IPS-18c (cell line): ENCODE measurements at regions not wholly inside any gene's neighbourhood (a gene's known extent, or its start where the extent isn't known, plus 50 kb on each side); places are given as distances from the start of the nearest gene placed in this dataset.
"Not testable (repeated sequence)": the region's sequence is repeated elsewhere in the genome, so short reads cannot be mapped to it uniquely, and the experiment has no call there.

Source experiments
- H3K4me3 ChIP-seq: 2 replicates; pipeline ENCODE4 v1.7.0; 2013; ENCODE audit warnings: low read depth, mild to moderate bottlenecking, low read length, moderate library complexity; ENCODE audit not compliant: insufficient read depth
- H3K9me3 ChIP-seq: one replicate; pipeline ENCODE4 v1.6.1; 2013; ENCODE audit warnings: mild to moderate bottlenecking, low read length, moderate library complexity; ENCODE audit not compliant: control insufficient read depth, insufficient read depth

GRCh38 chr13:46472384-46472783 is 80.6 kb upstream of the LRCH1 start:
- Histone ChIP-seq H3K4me3 (no peak overlapping the region), H3K9me3 (no peaks in the 10 kb centered on the region)

GRCh38 chr13:46469699-46470098 is 82.6 kb upstream of the RUBCNL start:
- H3K9me3 ChIP-seq, H3K4me3 ChIP-seq: not testable (repeated sequence)

GRCh38 chr13:46468570-46469463 is 81.8 kb upstream of the RUBCNL start:
- no peak overlapping the region for H3K4me3 ChIP-seq

GRCh38 chr13:46467694-46468093 is 80.6 kb upstream of the RUBCNL start:
- not testable (repeated sequence) for H3K4me3 ChIP-seq, H3K9me3 ChIP-seq

More at GRCh38 chr13:46468570-46469463, 81.8 kb upstream of the RUBCNL start:
- H3K9me3 ChIP-seq, result no peaks in the 10 kb centered on the region

GRCh38 chr13:46466074-46466473 is 79.0 kb upstream of the RUBCNL start:
- H3K9me3 ChIP-seq, result not testable (repeated sequence)
- H3K4me3 ChIP-seq, result peak overlapping the region; percentile 28; the same call in 1 of the 2 replicates

- Histone ChIP-seq H3K9me3 (no peaks in the 10 kb centered on the region), H3K4me3 (no peak overlapping the region)
Measured at GRCh38 chr13:46463719-46464118, 76.7 kb upstream of the RUBCNL start.

- H3K4me3 ChIP-seq, H3K9me3 ChIP-seq: not testable (repeated sequence)
Measured at GRCh38 chr13:46460223-46460622, 73.2 kb upstream of the RUBCNL start.

- not testable (repeated sequence) for H3K4me3 ChIP-seq, H3K9me3 ChIP-seq
Measured at GRCh38 chr13:46457255-46457654, 70.2 kb upstream of the RUBCNL start.

- not testable (repeated sequence) for H3K4me3 ChIP-seq
Measured at GRCh38 chr13:46455924-46456323, 68.9 kb upstream of the RUBCNL start.

GRCh38 chr13:46451145-46451544 is 64.1 kb upstream of the RUBCNL start:
- not testable (repeated sequence) for H3K4me3 ChIP-seq, H3K9me3 ChIP-seq

More at GRCh38 chr13:46455924-46456323, 68.9 kb upstream of the RUBCNL start:
- H3K9me3 ChIP-seq, result not testable (repeated sequence)

- H3K4me3 ChIP-seq, H3K9me3 ChIP-seq: not testable (repeated sequence)
Measured at GRCh38 chr13:46449949-46450348, 62.9 kb upstream of the RUBCNL start.

GRCh38 chr13:46448148-46448547 is 61.1 kb upstream of the RUBCNL start:
- H3K4me3 ChIP-seq, H3K9me3 ChIP-seq: not testable (repeated sequence)

GRCh38 chr13:46437808-46438404 is 50.9 kb upstream of the RUBCNL start:
- not testable (repeated sequence) for H3K9me3 ChIP-seq, H3K4me3 ChIP-seq
